ENCODE measurements at regions not wholly inside any gene's neighbourhood (a gene's known extent, or its start where the extent isn't known, plus 50 kb on each side); places are given as distances from the start of the nearest gene placed in this dataset.
"Not testable (repeated sequence)": the region's sequence is repeated elsewhere in the genome, so short reads cannot be mapped to it uniquely, and the experiment has no call there.

GRCh38 chr3:6362406-6362805, 498.5 kb upstream of the GRM7 start:
- no peak for DNase-seq

DNA sequence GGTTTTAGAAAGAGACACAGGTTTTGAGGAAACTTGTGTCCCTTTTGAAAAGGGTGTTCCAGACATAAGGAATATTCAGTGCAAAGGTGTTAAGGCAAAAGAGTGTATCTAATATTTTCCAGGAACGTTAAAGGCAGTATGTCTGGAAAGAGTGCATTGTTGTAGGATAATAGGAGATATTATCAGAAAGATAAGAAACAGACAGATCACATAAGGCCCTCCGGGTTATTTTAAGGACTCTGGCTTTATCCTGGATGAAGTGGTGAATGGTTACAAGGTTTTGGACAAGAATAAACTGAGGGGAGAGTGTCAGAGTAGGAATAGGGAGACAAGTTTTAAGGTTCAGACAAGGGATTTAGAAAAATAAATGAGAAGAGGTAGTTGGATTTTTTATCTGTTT, 493.7 kb upstream of the GRM7 start:
- DNase-seq: no peak

GRCh38 chr3:6392123-6392522, 468.8 kb upstream of the GRM7 start:
- DNase-seq: no peak

DNA sequence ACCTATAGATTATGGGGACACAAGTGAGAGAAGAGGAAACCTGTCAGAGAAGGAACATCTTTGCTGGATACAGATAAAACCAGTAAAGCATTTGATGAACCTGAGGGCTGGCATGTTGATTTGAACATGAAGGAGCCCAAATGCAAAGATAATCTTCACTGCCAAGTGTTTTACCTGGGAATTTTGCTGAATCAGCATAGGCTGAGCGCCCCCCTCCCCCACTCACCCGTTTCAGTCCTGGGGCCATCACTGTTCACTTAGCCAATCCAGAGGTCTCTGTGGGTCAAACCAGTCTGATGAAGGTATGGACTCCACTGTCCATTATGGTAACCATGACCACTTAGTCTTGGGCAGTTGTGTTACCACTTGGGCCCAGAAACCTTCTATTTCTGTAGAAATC, 466.0 kb upstream of the GRM7 start:
- DNase-seq: no peak

- DNase-seq: no peak
Observed at GRCh38 chr3:6396631-6397030, 464.3 kb upstream of the GRM7 start.

GRCh38 chr3:6402666-6403065, 458.2 kb upstream of the GRM7 start:
- DNase-seq: not testable (repeated sequence)

DNA sequence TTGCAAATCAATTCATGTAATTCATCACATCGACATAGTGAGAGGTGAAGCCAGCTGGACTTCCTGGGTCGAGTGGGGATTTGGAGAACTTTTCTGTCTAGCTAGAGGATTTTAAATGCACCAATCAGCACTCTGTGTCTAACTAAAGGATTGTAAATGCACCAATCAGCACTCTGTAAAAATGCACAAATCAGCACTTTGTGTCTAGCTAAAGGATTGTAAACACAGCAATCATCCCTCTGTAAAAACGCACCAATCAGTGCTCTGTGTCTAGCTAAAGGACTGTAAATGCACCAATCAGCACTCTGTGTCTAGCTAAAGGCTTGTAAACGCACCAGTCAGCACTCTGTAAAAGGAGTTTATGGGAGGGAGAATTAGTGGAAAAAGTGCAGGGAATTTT, 454.0 kb upstream of the GRM7 start:
- not testable (repeated sequence) for DNase-seq

GRCh38 chr3:6416049-6416661, 444.8 kb upstream of the GRM7 start:
- DNase-seq: no peak

GRCh38 chr3:6417174-6417573, 443.7 kb upstream of the GRM7 start:
- DNase-seq: no peak

DNA sequence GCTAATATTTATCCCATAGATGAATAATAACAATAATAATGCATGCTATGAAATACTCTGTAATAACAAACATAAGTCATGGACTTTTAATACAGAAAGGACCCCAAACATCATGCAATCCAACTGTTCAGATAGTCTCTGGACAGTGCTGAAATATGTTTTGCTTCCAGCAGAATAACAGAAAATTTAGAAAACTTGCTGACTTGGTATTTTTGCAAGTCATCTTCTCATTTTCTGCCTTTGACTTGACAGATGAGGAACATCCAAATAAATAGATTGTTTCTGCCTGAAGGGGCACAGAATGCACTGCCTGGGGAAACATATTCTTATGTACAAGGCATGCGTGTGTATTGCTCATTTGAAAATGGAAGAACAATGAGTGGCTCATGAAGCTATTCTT, 442.4 kb upstream of the GRM7 start:
- DNase-seq: no peak

DNA sequence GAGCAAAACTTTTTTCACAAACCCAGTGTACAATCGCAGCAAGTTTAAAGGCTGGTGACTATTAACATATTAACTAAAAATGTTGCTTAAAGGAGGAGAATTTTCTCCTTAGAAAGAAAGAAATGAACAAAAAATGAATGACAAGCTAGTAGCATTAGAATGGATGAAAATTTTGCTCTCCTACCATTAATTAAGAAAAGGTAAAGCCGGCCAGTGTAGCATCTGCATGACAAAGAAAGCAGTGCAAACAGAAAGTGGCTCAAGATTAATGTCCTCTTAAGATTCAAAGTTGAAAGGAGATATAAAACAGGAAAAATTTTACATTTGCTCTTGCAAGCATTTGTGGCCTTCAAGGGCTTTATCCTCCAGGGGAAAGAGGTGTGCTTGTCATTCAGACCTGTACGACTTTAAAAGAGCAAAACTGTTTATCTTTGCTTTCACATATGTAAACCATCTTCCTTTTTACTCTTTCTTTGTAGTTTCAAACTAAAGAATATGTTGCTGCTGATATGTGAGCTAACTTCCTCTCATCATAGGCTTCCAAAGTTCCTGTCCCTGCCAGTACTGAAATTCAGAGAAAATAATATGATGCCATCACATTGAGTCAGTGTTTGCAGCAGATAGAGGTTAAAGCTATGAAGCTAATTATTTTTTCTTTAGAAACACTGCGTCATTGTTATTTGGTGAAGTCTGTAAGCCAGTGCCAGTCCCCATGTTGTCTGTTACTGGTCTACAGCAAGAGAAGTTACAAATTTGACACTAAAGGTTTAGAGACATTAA, 439.1 kb upstream of the GRM7 start:
- DNase-seq: no peak

- no peak for DNase-seq
Observed at GRCh38 chr3:6425289-6425820, 435.6 kb upstream of the GRM7 start.

DNA sequence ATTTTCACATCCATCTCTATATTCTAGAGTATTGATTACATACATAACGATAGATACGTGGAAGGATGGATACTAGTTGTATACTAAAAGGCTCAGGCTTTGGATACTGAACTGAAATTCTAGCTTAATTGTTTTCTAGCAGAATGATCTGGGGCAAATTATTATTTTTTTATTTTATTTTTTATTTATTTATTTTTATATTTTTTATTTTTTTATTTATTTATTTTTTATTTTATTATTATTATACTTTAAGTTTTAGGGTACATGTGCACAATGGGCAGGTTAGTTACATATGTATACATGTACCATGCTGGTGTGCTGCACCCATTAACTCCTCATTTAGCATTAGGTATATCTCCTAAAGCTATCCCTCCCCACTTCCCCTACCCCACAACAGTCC, 432.6 kb upstream of the GRM7 start:
- not testable (repeated sequence) for DNase-seq

DNA sequence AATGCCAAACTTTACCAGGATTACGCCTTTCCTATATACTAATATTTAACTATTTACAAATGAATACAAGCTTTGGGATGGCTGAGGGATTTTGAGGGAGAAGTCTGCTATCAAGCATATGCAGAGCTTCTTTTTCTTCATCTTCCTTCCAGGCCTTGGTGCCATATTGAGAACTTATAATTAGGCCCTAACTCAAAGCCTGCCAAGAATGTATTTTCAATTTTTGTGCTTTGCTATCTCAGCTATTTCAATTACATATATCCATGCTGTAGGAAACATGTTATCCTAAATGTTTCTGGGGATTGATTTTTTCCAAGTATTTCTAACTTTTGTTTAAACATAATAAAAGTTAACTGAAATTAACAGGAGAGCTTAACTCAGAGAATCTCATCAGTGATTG, 425.0 kb upstream of the GRM7 start:
- DNase-seq: no peak

DNA sequence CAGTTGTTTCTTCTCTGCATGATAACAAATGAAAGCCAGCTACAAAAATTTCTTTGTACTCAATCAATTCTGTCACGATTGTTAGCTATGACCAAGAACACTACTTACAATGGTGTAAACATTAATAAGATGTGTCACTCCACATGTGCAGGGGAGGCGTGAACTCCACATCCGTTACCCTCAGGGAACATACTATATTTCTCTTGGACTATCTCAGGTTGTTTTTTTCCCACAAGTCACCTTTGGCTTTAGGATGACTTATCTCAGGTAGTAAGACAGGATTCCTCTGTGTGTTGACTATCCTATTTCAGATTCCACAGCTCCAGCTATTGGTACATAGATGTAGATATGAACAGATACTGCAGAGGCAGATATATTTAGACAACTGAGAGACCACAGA, 423.3 kb upstream of the GRM7 start:
- DNase-seq: no peak

- DNase-seq: no peak
Observed at GRCh38 chr3:6438031-6438430, 422.9 kb upstream of the GRM7 start.

- DNase-seq: no peak
Observed at GRCh38 chr3:6439226-6439625, 421.7 kb upstream of the GRM7 start.

DNA sequence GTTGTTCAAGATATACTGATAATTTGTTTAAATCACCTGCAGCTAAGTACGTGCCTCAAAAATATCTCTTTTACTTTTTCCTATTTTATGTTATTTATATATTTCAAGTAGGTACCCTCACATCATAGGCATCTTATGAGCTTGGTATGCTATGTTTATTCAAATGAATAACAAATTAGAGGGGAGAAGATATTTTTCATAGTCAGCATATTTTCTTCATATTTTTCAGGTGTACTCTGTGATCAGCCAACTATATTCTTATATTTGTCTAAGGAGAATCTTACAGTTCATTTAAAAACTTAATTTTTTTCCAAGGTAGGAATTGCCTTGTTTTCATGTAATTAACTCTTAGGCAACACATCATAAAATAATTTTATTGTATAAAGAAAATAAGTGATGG, 421.1 kb upstream of the GRM7 start:
- DNase-seq: no peak

- no peak for DNase-seq
Observed at GRCh38 chr3:6444888-6445658, 415.8 kb upstream of the GRM7 start.

DNA sequence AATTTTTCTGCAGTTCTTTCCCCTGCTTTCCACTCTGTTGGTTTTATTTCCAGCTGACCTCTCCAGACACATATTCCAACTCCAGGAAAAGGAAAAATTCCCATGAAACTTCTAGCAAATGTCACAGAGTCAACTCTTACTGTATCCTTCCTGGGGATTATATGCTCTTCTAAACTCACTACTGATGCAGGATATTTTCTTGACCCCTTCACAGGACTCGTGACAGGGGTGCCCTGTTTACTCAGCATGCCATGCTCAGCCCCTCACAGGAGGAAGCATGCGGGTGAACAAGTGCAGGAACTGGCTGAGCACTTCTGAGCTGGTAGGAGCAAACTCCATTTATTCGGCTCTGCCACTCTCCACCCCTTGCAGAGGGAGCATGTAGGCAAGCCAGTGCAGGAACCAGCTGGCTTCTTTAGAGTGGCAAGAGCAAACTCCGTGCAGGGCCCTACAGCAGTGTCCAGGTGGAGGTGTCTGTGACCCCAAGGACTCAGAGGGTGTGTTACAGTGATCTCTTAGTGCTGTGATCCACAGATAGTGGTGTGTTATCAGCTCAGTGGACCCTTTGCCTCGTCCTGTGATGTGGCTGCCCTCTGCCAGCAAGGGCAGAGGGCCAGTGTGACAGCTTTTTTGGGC, 413.6 kb upstream of the GRM7 start:
- DNase-seq: no peak

DNA sequence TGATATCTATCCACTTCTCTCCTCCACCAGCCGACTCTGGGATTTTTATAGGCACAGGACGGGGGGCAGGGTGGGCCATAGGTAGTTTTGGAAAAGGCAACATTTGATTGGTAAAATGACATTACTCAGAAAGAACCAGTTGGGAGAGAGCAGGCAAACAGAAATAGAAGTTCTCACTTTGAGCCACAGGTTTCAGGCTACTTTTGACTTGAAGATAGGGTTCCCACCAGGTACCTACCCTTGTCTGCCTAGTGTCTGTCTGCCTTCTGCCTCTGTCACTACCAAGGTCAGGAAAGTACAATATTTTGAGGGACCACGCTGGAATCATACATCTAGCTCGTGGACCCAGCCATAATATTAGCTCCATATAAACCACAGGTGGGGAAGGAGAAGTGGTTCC, 412.9 kb upstream of the GRM7 start:
- no peak for DNase-seq

DNA sequence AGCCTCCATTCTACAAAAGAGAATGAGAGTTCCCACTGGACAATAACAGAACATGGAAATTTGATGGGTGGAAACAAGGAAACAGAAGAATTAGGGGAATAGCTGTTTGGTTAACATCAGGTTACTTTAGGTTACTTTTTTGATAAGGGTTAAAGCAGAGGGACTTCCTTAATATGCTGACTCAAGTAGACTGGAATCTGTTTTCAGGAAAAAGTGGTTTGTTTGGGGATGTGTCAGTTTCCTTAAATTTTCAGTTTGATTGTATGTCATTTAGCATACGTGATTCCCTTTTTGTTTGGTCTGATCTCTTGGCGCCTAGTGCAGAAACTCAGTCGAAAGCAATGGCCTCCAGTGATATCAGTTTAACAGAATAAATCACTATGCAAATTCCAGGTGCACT, 411.8 kb upstream of the GRM7 start:
- no peak for DNase-seq

- no peak for DNase-seq
Observed at GRCh38 chr3:6452974-6453373, 407.9 kb upstream of the GRM7 start.

Measured in GOT3 (cell line).